Heart left ventricle (tissue), 13 donors: ENCODE measurements at regions not wholly inside any gene's neighbourhood (a gene's known extent, or its start where the extent isn't known, plus 50 kb on each side); places are given as distances from the start of the nearest gene placed in this dataset.

ENCODE experiments used
- CTCF ChIP-seq, 12 donors: fragments of 200-600 bp; sonication (generic) in 4 of 12; IDR thresholded peaks; one replicate each; pipeline versions ENCODE4 v1.5.0 to v1.8.0; 2018 to 2022; ENCODE audit warnings: antibody characterized with exemption in 12 of 12, mild to moderate bottlenecking in 5 of 12
- POLR2A ChIP-seq, 2 donors: fragments of 450-650 bp; IDR thresholded peaks; one replicate each; pipeline ENCODE4 v1.6.1; 2017; ENCODE audit warnings: antibody characterized with exemption in 2 of 2, mild to moderate bottlenecking in 2 of 2, moderate library complexity in 2 of 2
- donor health status: ischemic (EF 13 %, LVEDD 7.1; RV severe dilation, severe dysfunction).
- donor health status: DM: no; HTN: yes; CAD: no.
- donor health status: DM: no; HTN: no; CAD: no.
- donor health status: ischemic (EF 25% LVEDD 6.9; RV normal size, moderate dysfunction).
- donor health status: ischemic (EF 25% LVEDD 5.7; RV mildly dilated, moderate dysfunction).
- donor health status: ischemic (EF 35%, LVEDD 5.7; RV mildly dilated, moderate dysfunction).
- donor health status: nonischemic (EF 11% LVEDD 7.7; RV severe dilation, severe dysfunction).
- donor health status: DM: yes; HTN: yes; CAD: no.
- donor health status: PGD.
- donor health status: ischemic (EF 29% LVEDD 5.4; RV normal size, mild dysfunction).
- donor health status: nonischemic (EF 23%, LVEDD 6.1; RV moderate dilation, normal function).

GRCh38 chr20:30167540-30167939 lies 1089.9 kb upstream of the DEFB115 start:
- TF ChIP-seq POLR2A (IDR thresholded peaks at IDR 0.05) (no peak), CTCF (IDR thresholded peaks at IDR 0.05) (no peak)
